A549 (cell line): ENCODE measurements at regions not wholly inside any gene's neighbourhood (a gene's known extent, or its start where the extent isn't known, plus 50 kb on each side); places are given as distances from the start of the nearest gene placed in this dataset.

ENCODE experiments used
- ATAC-seq, 2 experiments: fragments of 200-7000 bp in 1 of 2; fragments of >200 bp in 1 of 2; cut with Nextera tagmentation in 1 of 2; cut with Tn5 transposase in 1 of 2; 3 replicates each; pipeline versions ENCODE4 v1.8.0 to v1.9.1; 2018 to 2020; ENCODE audit warnings: mild to moderate bottlenecking in 1 of 2, moderate library complexity in 1 of 2
- CTCF ChIA-PET: fragments of 300-600 bp; sonication (Branson Sonifier 250); formaldehyde crosslinking; extraction: SDS; loops from one replicate; lab custom pipeline; 2021; ENCODE audit warnings: antibody characterized with exemption, inconsistent platforms; lab: Yijun Ruan, JAX
- POLR2A ChIA-PET: fragments of 350-600 bp; formaldehyde crosslinking; extraction: SDS; loops from one replicate; lab custom pipeline; 2021; ENCODE audit warnings: antibody characterized with exemption, inconsistent platforms; lab: Yijun Ruan, JAX
- DNase-seq, 2 experiments: peaks; one replicate each; pipeline versions ENCODE4 v3.0.0 to v3.0.0-alpha.2; 2011 to 2016; ENCODE audit warnings: low read depth in 1 of 2, low spot score in 1 of 2
- FAIRE-seq: peaks from 2 replicates; lab custom pipeline; 2011; peaks lifted over from hg19 to GRCh38; lab: Jason Lieb, UNC
- H3K27ac ChIP-seq, 2 experiments: fragments of >200 bp; sonication (Bioruptor Twin); formaldehyde crosslinking; 3 replicates each; pipeline ENCODE4 v1.5.1; 2016 to 2017
- H3K4me1 ChIP-seq: fragments of >200 bp; sonication (Bioruptor Twin); formaldehyde crosslinking; 3 replicates; pipeline ENCODE4 v1.6.1; 2016
- H3K4me2 ChIP-seq: fragments of >200 bp; sonication (Bioruptor Twin); formaldehyde crosslinking; 3 replicates; pipeline ENCODE4 v1.6.1; 2016
- H3K4me3 ChIP-seq: fragments of >200 bp; sonication (Bioruptor Twin); formaldehyde crosslinking; 3 replicates; pipeline ENCODE4 v1.5.1; 2016
- H3K9me3 ChIP-seq: fragments of >200 bp; sonication (Bioruptor Twin); formaldehyde crosslinking; 3 replicates; pipeline ENCODE4 v1.6.1; 2016
- ATOH8 ChIP-seq: fragments of 250-450 bp; sonication (Bioruptor Pico); IDR thresholded peaks from 2 replicates; pipeline ENCODE4 v1.5.0; 2020; ENCODE audit warnings: low read depth, mild to moderate bottlenecking, moderate library complexity
- CBX2 ChIP-seq: fragments of 200-600 bp; sonication (generic); IDR thresholded peaks from 2 replicates; pipeline ENCODE4 v1.6.1; 2016; ENCODE audit warnings: low read depth, mild to moderate bottlenecking, borderline replicate concordance
- CHD4 ChIP-seq: fragments of 200-600 bp; sonication (generic); IDR thresholded peaks from 2 replicates; pipeline ENCODE4 v1.6.1; 2016; ENCODE audit warnings: antibody characterized with exemption, mild to moderate bottlenecking, borderline replicate concordance
- CTCF ChIP-seq: fragments of >200 bp; sonication (Bioruptor Twin); formaldehyde crosslinking; IDR thresholded peaks from 3 replicates; pipeline ENCODE4 v1.5.1; 2016
- E2F6 ChIP-seq: IDR thresholded peaks from 2 replicates; pipeline ENCODE4 v1.6.1; 2012; ENCODE audit warnings: low read depth, borderline replicate concordance
- ELK1 ChIP-seq: fragments of 150-350 bp; IDR thresholded peaks from 2 replicates; pipeline ENCODE4 v1.6.1; 2014; ENCODE audit warnings: low read depth, mild to moderate bottlenecking, low read length
- ESRRA ChIP-seq: fragments of 150-350 bp; IDR thresholded peaks from 2 replicates; pipeline ENCODE4 v1.6.1; 2014; ENCODE audit warnings: mild to moderate bottlenecking, low read length, borderline replicate concordance
- HES2 ChIP-seq: fragments of >200 bp; sonication (Bioruptor Twin); formaldehyde crosslinking; IDR thresholded peaks from 2 replicates; pipeline ENCODE4 v1.6.1; 2016
- NPAS2 ChIP-seq: fragments of 250-450 bp; sonication (Bioruptor Pico); IDR thresholded peaks from 2 replicates; pipeline ENCODE4 v1.8.0; 2022; ENCODE audit warnings: mild to moderate bottlenecking, moderate library complexity, borderline replicate concordance
- PBX3 ChIP-seq: IDR thresholded peaks from 2 replicates; pipeline ENCODE4 v1.6.1; 2012
- RARB ChIP-seq: fragments of 250-450 bp; sonication (Bioruptor Pico); IDR thresholded peaks from 2 replicates; pipeline ENCODE4 v1.8.0; 2021; ENCODE audit warnings: mild to moderate bottlenecking, moderate library complexity
- RCOR1 ChIP-seq: fragments of 150-350 bp; IDR thresholded peaks from 2 replicates; pipeline ENCODE4 v1.6.1; 2014; ENCODE audit warnings: antibody characterized with exemption, low read length, low read depth
- SMC3 ChIP-seq: fragments of >200 bp; sonication (Bioruptor Twin); formaldehyde crosslinking; IDR thresholded peaks from 3 replicates; pipeline ENCODE4 v1.6.1; 2018; ENCODE audit warnings: inconsistent platforms
- TFCP2L1 ChIP-seq: fragments of 250-450 bp; sonication (Bioruptor Pico); IDR thresholded peaks from 2 replicates; pipeline ENCODE4 v1.5.0; 2021; ENCODE audit warnings: mild to moderate bottlenecking
- TP53 ChIP-seq: fragments of 250-450 bp; sonication (Bioruptor Pico); IDR thresholded peaks from 2 replicates; pipeline ENCODE4 v1.5.0; 2021; ENCODE audit warnings: mild to moderate bottlenecking, moderate library complexity
- USF2 ChIP-seq: fragments of 450-650 bp; IDR thresholded peaks from 2 replicates; pipeline ENCODE4 v1.6.1; 2014; ENCODE audit warnings: antibody characterized with exemption
- ZC3H11A ChIP-seq: fragments of 450-650 bp; IDR thresholded peaks from 2 replicates; pipeline ENCODE4 v1.6.1; 2014; ENCODE audit warnings: antibody characterized with exemption, mild to moderate bottlenecking
- WGBS: methylation state at CpG from one replicate; pipeline ENCODE4 v1.1.6; 2017; ENCODE audit errors: missing lambda C conversion rate; 5-methylcytosine and 5-hydroxymethylcytosine counted together

GRCh38 chr21:38569733-38570132 lies 71.5 kb upstream of the ERG start:
- 41% methylated on average over 1 of the region's 1 CpG for WGBS
- POLR2A ChIA-PET, result no interaction called here

More at GRCh38 chr21:38569733-38570132, 71.5 kb upstream of the ERG start:
- Histone ChIP-seq H3K4me1 (no peaks in the 10 kb centered on the region; the same call in 2 of the 3 replicates), H3K9me3 (no peaks in the 10 kb centered on the region), H3K4me3 (no peak overlapping the region), H3K27ac (no peak overlapping the region), H3K4me2 (no peak overlapping the region)
- TF ChIP-seq NPAS2 (CRISPR knock-in tag) (no peak), SMC3 (no peak), ESRRA (no peak), TFCP2L1 (no peak), RARB (CRISPR knock-in tag) (no peak), CHD4 (no peak), PBX3 (no peak), TP53 (no peak), ZC3H11A (no peak), RCOR1 (no peak), CTCF (no peak), E2F6 (no peak), ELK1 (no peak), CBX2 (no peak), ATOH8 (CRISPR knock-in tag) (no peak), USF2 (no peak), HES2 (no peak)
- CTCF ChIA-PET, result no interaction called here
- FAIRE-seq (no peak), DNase-seq (no peak), ATAC-seq (no peak)
